H9 (cell line): ENCODE measurements at regions not wholly inside any gene's neighbourhood (a gene's known extent, or its start where the extent isn't known, plus 50 kb on each side); places are given as distances from the start of the nearest gene placed in this dataset.

Experiments
- DNase-seq: peaks from one replicate; pipeline ENCODE4 v3.0.0-alpha.2; 2017
- H2AFZ ChIP-seq: one replicate; pipeline ENCODE4 v1.6.1; 2013; ENCODE audit warnings: mild to moderate bottlenecking, low read length, control low read depth, moderate library complexity
- H2AK5ac ChIP-seq: 2 replicates; pipeline ENCODE4 v1.6.1; 2013; ENCODE audit warnings: low read length, control low read depth, mixed read lengths; ENCODE audit not compliant: insufficient read length
- H2BK120ac ChIP-seq: one replicate; pipeline ENCODE4 v1.6.1; 2013; ENCODE audit warnings: low read depth, mild to moderate bottlenecking, low read length, control low read depth, inconsistent platforms; ENCODE audit not compliant: poor library complexity, severe bottlenecking
- H2BK12ac ChIP-seq: 2 replicates; pipeline ENCODE4 v1.6.1; 2013; ENCODE audit warnings: low read length, control low read depth, mixed read lengths, low read depth; ENCODE audit not compliant: insufficient read length
- H2BK15ac ChIP-seq: 2 replicates; pipeline ENCODE4 v1.6.1; 2013; ENCODE audit warnings: low read depth, low read length, control low read depth
- H2BK20ac ChIP-seq: one replicate; pipeline ENCODE4 v1.6.1; 2013; ENCODE audit warnings: low read depth, mild to moderate bottlenecking, low read length, control low read depth, inconsistent platforms; ENCODE audit not compliant: poor library complexity, severe bottlenecking
- H2BK5ac ChIP-seq: 2 replicates; pipeline ENCODE4 v1.6.1; 2013; ENCODE audit warnings: low read length, control low read depth, mixed read lengths; ENCODE audit not compliant: insufficient read length
- H3K14ac ChIP-seq: 2 replicates; pipeline ENCODE4 v1.6.1; 2013; ENCODE audit warnings: low read length, control low read depth; ENCODE audit not compliant: insufficient read depth
- H3K18ac ChIP-seq: 2 replicates; pipeline ENCODE4 v1.6.1; 2013; ENCODE audit warnings: low read depth, mild to moderate bottlenecking, mixed read lengths, low read length, control low read depth; ENCODE audit not compliant: insufficient read length
- H3K23ac ChIP-seq: 2 replicates; pipeline ENCODE4 v1.6.1; 2013; ENCODE audit warnings: low read length, control low read depth, mixed read lengths, low read depth; ENCODE audit not compliant: insufficient read length
- H3K23me2 ChIP-seq: 2 replicates; pipeline ENCODE4 v1.6.1; 2013; ENCODE audit warnings: low read depth, mild to moderate bottlenecking, mixed read lengths, low read length, control low read depth; ENCODE audit not compliant: insufficient read length, poor library complexity, severe bottlenecking
- H3K27ac ChIP-seq: 2 replicates; pipeline ENCODE4 v1.5.1; 2013; ENCODE audit warnings: low read length, control low read depth, mixed read lengths, low read depth; ENCODE audit not compliant: insufficient read length
- H3K27me3 ChIP-seq: 2 replicates; pipeline ENCODE4 v1.6.1; 2013; ENCODE audit warnings: low read length, control low read depth, inconsistent platforms; ENCODE audit not compliant: insufficient read depth
- H3K4ac ChIP-seq: 2 replicates; pipeline ENCODE4 v1.6.1; 2013; ENCODE audit warnings: low read depth, mild to moderate bottlenecking, control low read depth, inconsistent platforms, low read length, moderate library complexity
- H3K4me1 ChIP-seq: 2 replicates; pipeline ENCODE4 v1.6.1; 2013; ENCODE audit warnings: low read length, control low read depth, inconsistent platforms; ENCODE audit not compliant: insufficient read depth
- H3K4me2 ChIP-seq: 2 replicates; pipeline ENCODE4 v1.6.1; 2013; ENCODE audit warnings: low read length, control low read depth, mixed read lengths; ENCODE audit not compliant: insufficient read length, insufficient read depth
- H3K56ac ChIP-seq: 2 replicates; pipeline ENCODE4 v1.6.1; 2013; ENCODE audit warnings: low read depth, mild to moderate bottlenecking, mixed read lengths, low read length, control low read depth; ENCODE audit not compliant: insufficient read length
- H3K79me1 ChIP-seq: 2 replicates; pipeline ENCODE4 v1.6.1; 2013; ENCODE audit warnings: low read depth, mild to moderate bottlenecking, moderate library complexity, low read length, control low read depth, inconsistent platforms; ENCODE audit not compliant: insufficient read depth, poor library complexity, severe bottlenecking
- H3K79me2 ChIP-seq: 2 replicates; pipeline ENCODE4 v1.6.1; 2013; ENCODE audit warnings: low read length, control low read depth, inconsistent platforms; ENCODE audit not compliant: insufficient read depth
- H3K9ac ChIP-seq: 2 replicates; pipeline ENCODE4 v1.6.1; 2013; ENCODE audit warnings: low read length, control low read depth, mixed read lengths; ENCODE audit not compliant: insufficient read length; ENCODE audit errors: extremely low read depth
- H3K9me3 ChIP-seq: one replicate; pipeline ENCODE4 v1.6.1; 2013; ENCODE audit warnings: low read depth, low read length, inconsistent platforms; ENCODE audit not compliant: control insufficient read depth
- H3T11ph ChIP-seq: one replicate; pipeline ENCODE4 v1.6.1; 2013; ENCODE audit warnings: mild to moderate bottlenecking, low read length, control low read depth, inconsistent platforms
- H4K20me1 ChIP-seq: one replicate; pipeline ENCODE4 v1.6.1; 2013; ENCODE audit not compliant: control insufficient read depth, insufficient read length, insufficient read depth
- H4K5ac ChIP-seq: 2 replicates; pipeline ENCODE4 v1.6.1; 2013; ENCODE audit warnings: low read depth, mild to moderate bottlenecking, mixed read lengths, low read length, control low read depth; ENCODE audit not compliant: insufficient read length
- H4K8ac ChIP-seq: replicated peaks from 2 replicates; pipeline ENCODE4 v1.6.1; 2013; ENCODE audit warnings: low read length, control low read depth, mixed read lengths, low read depth; ENCODE audit not compliant: insufficient read length
- H4K91ac ChIP-seq: 2 replicates; pipeline ENCODE4 v1.6.1; 2013; ENCODE audit warnings: low read depth, mild to moderate bottlenecking, moderate library complexity, mixed read lengths, low read length, control low read depth; ENCODE audit not compliant: insufficient read length
- H3K27ac Mint-ChIP-seq, 3 experiments: 2 replicates in 2 of 3; 3 replicates in 1 of 3; pipeline ENCODE4 v1.8.0; 2020 to 2021; ENCODE audit warnings: mixed read lengths in 3 of 3, mild to moderate bottlenecking in 1 of 3, moderate library complexity in 1 of 3
- H3K27me3 Mint-ChIP-seq: 2 replicates; pipeline ENCODE4 v1.8.0; 2021; ENCODE audit warnings: low read depth, mild to moderate bottlenecking, moderate library complexity, mixed read lengths
- H3K36me3 Mint-ChIP-seq, 3 experiments: 2 replicates in 2 of 3; 3 replicates in 1 of 3; pipeline ENCODE4 v1.8.0; 2020 to 2021; ENCODE audit warnings: low read depth in 3 of 3, mixed read lengths in 3 of 3; ENCODE audit not compliant: insufficient read depth in 1 of 3
- H3K4me1 Mint-ChIP-seq, 2 experiments: 2 replicates each; pipeline ENCODE4 v1.8.0; 2020; ENCODE audit warnings: mixed read lengths in 2 of 2
- H3K4me3 Mint-ChIP-seq, 2 experiments: 2 replicates in 1 of 2; 3 replicates in 1 of 2; pipeline ENCODE4 v1.8.0; 2020 to 2021; ENCODE audit warnings: mild to moderate bottlenecking in 2 of 2, mixed read lengths in 2 of 2, moderate library complexity in 1 of 2
- H3K9me3 Mint-ChIP-seq, 2 experiments: 2 replicates in 1 of 2; 3 replicates in 1 of 2; pipeline ENCODE4 v1.8.0; 2020; ENCODE audit warnings: mild to moderate bottlenecking in 2 of 2, mixed read lengths in 2 of 2, moderate library complexity in 1 of 2
- CTCF ChIP-seq: fragments of 200-600 bp; sonication (generic); conservative IDR thresholded peaks from 3 replicates; pipeline ENCODE4 v1.8.0; 2021; ENCODE audit warnings: antibody characterized with exemption, mild to moderate bottlenecking

GRCh38 chr20:39756828-39757227 is 794.7 kb downstream of the DHX35 start:
- no peak overlapping the region for H3K27ac Mint-ChIP-seq
- no peak for DNase-seq
- Histone ChIP-seq H3K79me2 (no peaks in the 10 kb centered on the region), H2BK120ac (no peak overlapping the region), H2AFZ (no peak overlapping the region), H3K14ac (no peak overlapping the region), H3K9ac (no peak overlapping the region), H3T11ph (no peak overlapping the region), H2BK12ac (no peak overlapping the region), H3K4me1 (no peaks in the 10 kb centered on the region), H3K4ac (no peak overlapping the region), H2BK5ac (no peak overlapping the region), H4K8ac (no peak overlapping the region), H2AK5ac (no peak overlapping the region), H3K27me3 (no peaks in the 10 kb centered on the region), H3K4me2 (no peak overlapping the region), H3K27ac (no peak overlapping the region), H3K18ac (no peak overlapping the region), H4K91ac (no peak overlapping the region), H2BK20ac (no peak overlapping the region), H3K9me3 (no peaks in the 10 kb centered on the region), H3K56ac (no peak overlapping the region), H3K23ac (no peak overlapping the region), H4K20me1 (no peaks in the 10 kb centered on the region), H2BK15ac (no peak overlapping the region), H3K79me1 (no peaks in the 10 kb centered on the region), H3K23me2 (no peaks in the 10 kb centered on the region), H4K5ac (no peak overlapping the region)
- no peaks in the 10 kb centered on the region for H3K4me1 Mint-ChIP-seq
- TF ChIP-seq CTCF = no peak
- no peak overlapping the region for H3K4me3 Mint-ChIP-seq
- H3K36me3 Mint-ChIP-seq = no peaks in the 10 kb centered on the region; a peak in 1 of 7 replicates
- H3K9me3 Mint-ChIP-seq = no peaks in the 10 kb centered on the region
- H3K27me3 Mint-ChIP-seq = no peaks in the 10 kb centered on the region
